HEK293 (cell line): ENCODE measurements at regions not wholly inside any gene's neighbourhood (a gene's known extent, or its start where the extent isn't known, plus 50 kb on each side); places are given as distances from the start of the nearest gene placed in this dataset.

Experiments
- CTCF ChIA-PET: fragments of 350-600 bp; formaldehyde crosslinking; extraction: SDS; loops from one replicate; lab custom pipeline; 2021; ENCODE audit warnings: antibody characterized with exemption; lab: Yijun Ruan, JAX
- POLR2A ChIA-PET: fragments of 300-600 bp; formaldehyde crosslinking; extraction: SDS; loops from one replicate; lab custom pipeline; 2020; ENCODE audit warnings: antibody characterized with exemption, inconsistent platforms; lab: Yijun Ruan, JAX
- H3K27ac ChIP-seq: fragments of 200-500 bp; sonication (Bioruptor generic); 2 replicates; pipeline ENCODE4 v1.5.1; 2014; ENCODE audit warnings: low read depth, low read length, control low read depth, inconsistent platforms; ENCODE audit errors: extremely low read depth
- H3K36me3 ChIP-seq, 2 experiments: fragments of 200-500 bp in 1 of 2; sonication (Bioruptor generic) in 1 of 2; 1 replicate in 1 of 2; 2 replicates in 1 of 2; pipeline ENCODE4 v1.5.1; 2014 to 2017; ENCODE audit warnings: inconsistent platforms in 2 of 2, low read length in 2 of 2; ENCODE audit not compliant: control insufficient read depth in 2 of 2, insufficient read depth in 1 of 2
- H3K4me1 ChIP-seq: fragments of 200-500 bp; sonication (Bioruptor generic); 2 replicates; pipeline ENCODE4 v1.5.1; 2014; ENCODE audit warnings: mild to moderate bottlenecking, low read length, inconsistent platforms; ENCODE audit not compliant: control insufficient read depth, insufficient read depth
- H3K4me3 ChIP-seq: 2 replicates; pipeline ENCODE4 v1.5.1; 2011; ENCODE audit warnings: low read depth, mild to moderate bottlenecking, control low read depth, low read length, moderate library complexity
- H3K9me3 ChIP-seq: fragments of 200-500 bp; sonication (Bioruptor generic); 2 replicates; pipeline ENCODE4 v1.5.1; 2014; ENCODE audit warnings: low read depth, low read length, inconsistent platforms; ENCODE audit not compliant: control insufficient read depth, insufficient read depth
- BCL11B ChIP-seq: fragments of 450-650 bp; formaldehyde crosslinking; IDR thresholded peaks from 2 replicates; pipeline ENCODE4 v1.5.1; 2016; ENCODE audit warnings: low read depth, missing biosample characterization, missing genetic modification characterization
- HOXD13 ChIP-seq: sonication (generic); formaldehyde crosslinking; IDR thresholded peaks from 2 replicates; pipeline ENCODE4 v1.8.0; 2022; ENCODE audit warnings: missing genetic modification reagents, borderline replicate concordance
- MZF1 ChIP-seq: fragments of 450-650 bp; formaldehyde crosslinking; IDR thresholded peaks from 2 replicates; pipeline ENCODE4 v1.5.1; 2017; ENCODE audit warnings: missing biosample characterization, missing genetic modification characterization, borderline replicate concordance
- SCRT1 ChIP-seq: fragments of 450-650 bp; formaldehyde crosslinking; IDR thresholded peaks from 2 replicates; pipeline ENCODE4 v1.5.1; 2016; ENCODE audit warnings: missing biosample characterization, missing genetic modification characterization, borderline replicate concordance
- TRIM28 ChIP-seq: IDR thresholded peaks from 2 replicates; pipeline ENCODE4 v1.6.1; 2011; ENCODE audit warnings: low read length, control low read depth, borderline replicate concordance
- TSHZ1 ChIP-seq: fragments of 450-650 bp; formaldehyde crosslinking; IDR thresholded peaks from 2 replicates; pipeline ENCODE4 v1.5.1; 2016; ENCODE audit warnings: missing biosample characterization, missing genetic modification characterization, borderline replicate concordance
- ZBTB17 ChIP-seq: fragments of 450-650 bp; formaldehyde crosslinking; IDR thresholded peaks from 2 replicates; pipeline ENCODE4 v1.5.1; 2016; ENCODE audit warnings: missing biosample characterization, missing genetic modification characterization
- ZFP37 ChIP-seq: fragments of 450-650 bp; formaldehyde crosslinking; IDR thresholded peaks from 2 replicates; pipeline ENCODE4 v1.5.1; 2016; ENCODE audit warnings: missing biosample characterization, missing genetic modification characterization
- ZNF138 ChIP-seq: fragments of 450-650 bp; formaldehyde crosslinking; IDR thresholded peaks from 2 replicates; pipeline ENCODE4 v1.5.1; 2016; ENCODE audit warnings: missing biosample characterization, missing genetic modification characterization, borderline replicate concordance
- ZNF223 ChIP-seq: fragments of 450-650 bp; formaldehyde crosslinking; IDR thresholded peaks from 2 replicates; pipeline ENCODE4 v1.5.1; 2016; ENCODE audit warnings: missing biosample characterization, missing genetic modification characterization
- ZNF24 ChIP-seq: fragments of 450-650 bp; formaldehyde crosslinking; IDR thresholded peaks from 2 replicates; pipeline ENCODE4 v1.5.1; 2016; ENCODE audit warnings: missing biosample characterization, missing genetic modification characterization
- ZNF311 ChIP-seq: fragments of 450-650 bp; formaldehyde crosslinking; IDR thresholded peaks from 2 replicates; pipeline ENCODE4 v1.5.1; 2017; ENCODE audit warnings: missing biosample characterization, missing genetic modification characterization, borderline replicate concordance
- ZNF335 ChIP-seq: fragments of 450-650 bp; formaldehyde crosslinking; conservative IDR thresholded peaks from 2 replicates; pipeline ENCODE4 v1.5.1; 2016; ENCODE audit warnings: missing biosample characterization, missing genetic modification characterization
- ZNF354C ChIP-seq: fragments of 450-650 bp; formaldehyde crosslinking; IDR thresholded peaks from 2 replicates; pipeline ENCODE4 v1.5.1; 2016; ENCODE audit warnings: missing biosample characterization, missing genetic modification characterization, low read depth, borderline replicate concordance
- ZNF362 ChIP-seq: fragments of 450-650 bp; formaldehyde crosslinking; IDR thresholded peaks from 2 replicates; pipeline ENCODE4 v1.5.1; 2016; ENCODE audit warnings: missing biosample characterization, missing genetic modification characterization
- ZNF394 ChIP-seq: fragments of 450-650 bp; formaldehyde crosslinking; IDR thresholded peaks from 2 replicates; pipeline ENCODE4 v1.5.1; 2016; ENCODE audit warnings: missing biosample characterization, missing genetic modification characterization, mild to moderate bottlenecking, moderate library complexity, borderline replicate concordance
- ZNF544 ChIP-seq: fragments of 450-650 bp; formaldehyde crosslinking; IDR thresholded peaks from 2 replicates; pipeline ENCODE4 v1.5.0; 2017; ENCODE audit warnings: missing biosample characterization, missing genetic modification characterization
- ZNF558 ChIP-seq: fragments of 450-650 bp; formaldehyde crosslinking; IDR thresholded peaks from 2 replicates; pipeline ENCODE4 v1.5.1; 2016; ENCODE audit warnings: missing biosample characterization, missing genetic modification characterization
- ZNF571 ChIP-seq: fragments of 450-650 bp; formaldehyde crosslinking; IDR thresholded peaks from 2 replicates; pipeline ENCODE4 v1.5.0; 2017; ENCODE audit warnings: missing biosample characterization, missing genetic modification characterization
- ZNF596 ChIP-seq: fragments of 450-650 bp; IDR thresholded peaks from 2 replicates; pipeline ENCODE4 v1.5.0; 2018; ENCODE audit warnings: missing biosample characterization, mild to moderate bottlenecking, missing genetic modification characterization, moderate library complexity
- ZNF639 ChIP-seq: fragments of 450-650 bp; formaldehyde crosslinking; IDR thresholded peaks from 2 replicates; pipeline ENCODE4 v1.5.1; 2016; ENCODE audit warnings: missing biosample characterization, missing genetic modification characterization
- ZNF660 ChIP-seq: fragments of 450-650 bp; IDR thresholded peaks from 2 replicates; pipeline ENCODE4 v1.5.1; 2018; ENCODE audit warnings: missing biosample characterization, mild to moderate bottlenecking, missing genetic modification characterization
- ZXDB ChIP-seq: fragments of 450-650 bp; formaldehyde crosslinking; IDR thresholded peaks from 2 replicates; pipeline ENCODE4 v1.5.1; 2016; ENCODE audit warnings: missing biosample characterization, missing genetic modification characterization
- TF ChIP-seq, protein P1 (sequence below): fragments of 450-650 bp; formaldehyde crosslinking; IDR thresholded peaks from 2 replicates; pipeline ENCODE4 v1.5.1; 2016; ENCODE audit warnings: missing biosample characterization, missing genetic modification characterization, low read depth
- TF ChIP-seq, protein P2 (sequence below): fragments of 450-650 bp; formaldehyde crosslinking; IDR thresholded peaks from 2 replicates; pipeline ENCODE4 v1.5.1; 2016; ENCODE audit warnings: missing biosample characterization, missing genetic modification characterization, low read depth
- TF ChIP-seq, protein P3 (sequence below): IDR thresholded peaks from 2 replicates; pipeline ENCODE4 v1.6.1; 2011; ENCODE audit warnings: mild to moderate bottlenecking, low read depth, low read length, borderline replicate concordance

DNA sequence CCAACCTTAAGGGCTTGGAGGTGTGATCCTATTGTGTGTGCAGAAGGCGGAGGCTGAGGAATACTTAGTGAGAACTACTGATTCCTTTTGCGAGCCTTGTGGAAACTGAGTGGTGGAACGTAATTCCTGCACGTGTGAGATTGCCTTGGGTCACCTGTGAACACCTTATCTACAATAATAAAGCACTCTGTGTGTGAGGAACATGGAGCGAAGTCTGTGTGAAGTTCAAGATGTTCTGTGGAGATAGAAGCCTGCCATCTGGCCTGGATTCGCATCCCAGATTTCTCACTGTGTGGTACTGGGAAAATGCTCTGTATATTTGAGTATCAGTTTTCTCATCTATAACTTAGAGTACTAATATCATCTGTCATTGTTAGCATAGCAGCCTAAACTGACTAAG, 179.5 kb upstream of the PDZRN3 start:
- TF ChIP-seq TRIM28 (no peak), ZNF311 (tag by site-specific recombination) (no peak), ZBTB17 (tag by site-specific recombination) (no peak), TSHZ1 (tag by site-specific recombination) (no peak), SCRT1 (tag by site-specific recombination) (no peak), BCL11B (tag by site-specific recombination) (no peak), ZNF596 (tag by site-specific recombination) (no peak), ZXDB (no peak), ZNF354C (tag by site-specific recombination) (no peak), ZNF138 (tag by site-specific recombination) (no peak), ZNF558 (tag by site-specific recombination) (no peak)
- TF ChIP-seq, protein P1, sequence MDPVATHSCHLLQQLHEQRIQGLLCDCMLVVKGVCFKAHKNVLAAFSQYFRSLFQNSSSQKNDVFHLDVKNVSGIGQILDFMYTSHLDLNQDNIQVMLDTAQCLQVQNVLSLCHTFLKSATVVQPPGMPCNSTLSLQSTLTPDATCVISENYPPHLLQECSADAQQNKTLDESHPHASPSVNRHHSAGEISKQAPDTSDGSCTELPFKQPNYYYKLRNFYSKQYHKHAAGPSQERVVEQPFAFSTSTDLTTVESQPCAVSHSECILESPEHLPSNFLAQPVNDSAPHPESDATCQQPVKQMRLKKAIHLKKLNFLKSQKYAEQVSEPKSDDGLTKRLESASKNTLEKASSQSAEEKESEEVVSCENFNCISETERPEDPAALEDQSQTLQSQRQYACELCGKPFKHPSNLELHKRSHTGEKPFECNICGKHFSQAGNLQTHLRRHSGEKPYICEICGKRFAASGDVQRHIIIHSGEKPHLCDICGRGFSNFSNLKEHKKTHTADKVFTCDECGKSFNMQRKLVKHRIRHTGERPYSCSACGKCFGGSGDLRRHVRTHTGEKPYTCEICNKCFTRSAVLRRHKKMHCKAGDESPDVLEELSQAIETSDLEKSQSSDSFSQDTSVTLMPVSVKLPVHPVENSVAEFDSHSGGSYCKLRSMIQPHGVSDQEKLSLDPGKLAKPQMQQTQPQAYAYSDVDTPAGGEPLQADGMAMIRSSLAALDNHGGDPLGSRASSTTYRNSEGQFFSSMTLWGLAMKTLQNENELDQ (tag by site-specific recombination), result no peak

GRCh38 chr3:73801444-73801843, 176.7 kb upstream of the PDZRN3 start:
- no peak overlapping the region for H3K27ac ChIP-seq
- TF ChIP-seq ZNF394 (no peak), ZNF571 (tag by site-specific recombination) (no peak), ZNF24 (no peak), HOXD13 (CRISPR knock-in tag) (no peak), ZNF660 (no peak), ZNF223 (tag by site-specific recombination) (no peak), ZNF362 (tag by site-specific recombination) (no peak), ZNF335 (tag by site-specific recombination) (no peak), ZFP37 (tag by site-specific recombination) (no peak), ZNF544 (no peak), ZNF639 (tag by site-specific recombination) (no peak), MZF1 (tag by site-specific recombination) (no peak)
- TF ChIP-seq, protein P2, sequence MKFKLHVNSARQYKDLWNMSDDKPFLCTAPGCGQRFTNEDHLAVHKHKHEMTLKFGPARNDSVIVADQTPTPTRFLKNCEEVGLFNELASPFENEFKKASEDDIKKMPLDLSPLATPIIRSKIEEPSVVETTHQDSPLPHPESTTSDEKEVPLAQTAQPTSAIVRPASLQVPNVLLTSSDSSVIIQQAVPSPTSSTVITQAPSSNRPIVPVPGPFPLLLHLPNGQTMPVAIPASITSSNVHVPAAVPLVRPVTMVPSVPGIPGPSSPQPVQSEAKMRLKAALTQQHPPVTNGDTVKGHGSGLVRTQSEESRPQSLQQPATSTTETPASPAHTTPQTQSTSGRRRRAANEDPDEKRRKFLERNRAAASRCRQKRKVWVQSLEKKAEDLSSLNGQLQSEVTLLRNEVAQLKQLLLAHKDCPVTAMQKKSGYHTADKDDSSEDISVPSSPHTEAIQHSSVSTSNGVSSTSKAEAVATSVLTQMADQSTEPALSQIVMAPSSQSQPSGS (tag by site-specific recombination), result no peak
- TF ChIP-seq, protein P3, sequence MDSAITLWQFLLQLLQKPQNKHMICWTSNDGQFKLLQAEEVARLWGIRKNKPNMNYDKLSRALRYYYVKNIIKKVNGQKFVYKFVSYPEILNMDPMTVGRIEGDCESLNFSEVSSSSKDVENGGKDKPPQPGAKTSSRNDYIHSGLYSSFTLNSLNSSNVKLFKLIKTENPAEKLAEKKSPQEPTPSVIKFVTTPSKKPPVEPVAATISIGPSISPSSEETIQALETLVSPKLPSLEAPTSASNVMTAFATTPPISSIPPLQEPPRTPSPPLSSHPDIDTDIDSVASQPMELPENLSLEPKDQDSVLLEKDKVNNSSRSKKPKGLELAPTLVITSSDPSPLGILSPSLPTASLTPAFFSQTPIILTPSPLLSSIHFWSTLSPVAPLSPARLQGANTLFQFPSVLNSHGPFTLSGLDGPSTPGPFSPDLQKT, result no peak

More for the DNA sequence above, 179.5 kb upstream of the PDZRN3 start:
- CTCF ChIA-PET, result no interaction called here
- Histone ChIP-seq H3K4me3 (no peak overlapping the region), H3K36me3 (no peaks in the 10 kb centered on the region), H3K4me1 (no peaks in the 10 kb centered on the region), H3K9me3 (no peaks in the 10 kb centered on the region), H3K27ac (no peak overlapping the region)
- POLR2A ChIA-PET, result no interaction called here

More at GRCh38 chr3:73801444-73801843, 176.7 kb upstream of the PDZRN3 start:
- Histone ChIP-seq H3K36me3 (no peaks in the 10 kb centered on the region), H3K4me3 (no peak overlapping the region), H3K9me3 (no peaks in the 10 kb centered on the region), H3K4me1 (no peaks in the 10 kb centered on the region)
- CTCF ChIA-PET, result interaction anchor here (1.4 kb wide), 1 partner anchor 9 kb away, joined by 3 read pairs; no protein-coding TSS in a partner anchor
- POLR2A ChIA-PET, result no interaction called here
